Liver (tissue), 8 donors: ENCODE measurements at regions not wholly inside any gene's neighbourhood (a gene's known extent, or its start where the extent isn't known, plus 50 kb on each side); places are given as distances from the start of the nearest gene placed in this dataset.

Experiments
- DNase-seq: peaks from one replicate; pipeline ENCODE4 v3.0.0-alpha.2; 2017; ENCODE audit warnings: low spot score
- H3K27ac ChIP-seq, 2 donors: one replicate each; pipeline ENCODE4 v1.7.0; 2013; ENCODE audit warnings: inconsistent platforms in 2 of 2, low read length in 2 of 2, control low read depth in 1 of 2, low read depth in 1 of 2, mild to moderate bottlenecking in 1 of 2
- H3K27me3 ChIP-seq, 4 donors: one replicate each; pipeline versions ENCODE4 v1.6.1 to v1.7.0; 2013; ENCODE audit warnings: low read length in 3 of 4, inconsistent platforms in 1 of 4, mild to moderate bottlenecking in 1 of 4, moderate library complexity in 1 of 4; ENCODE audit not compliant: control insufficient read depth in 4 of 4, insufficient read depth in 4 of 4
- H3K36me3 ChIP-seq, 4 donors: one replicate each; pipeline versions ENCODE4 v1.6.1 to v1.7.0; 2013; ENCODE audit warnings: low read length in 3 of 4, mild to moderate bottlenecking in 3 of 4, low read depth in 1 of 4, moderate library complexity in 1 of 4; ENCODE audit not compliant: control insufficient read depth in 4 of 4, insufficient read depth in 3 of 4
- H3K4me1 ChIP-seq, 4 donors: one replicate each; pipeline versions ENCODE4 v1.6.1 to v1.7.0; 2013; ENCODE audit warnings: low read length in 3 of 4, mild to moderate bottlenecking in 3 of 4, moderate library complexity in 1 of 4; ENCODE audit not compliant: control insufficient read depth in 4 of 4, insufficient read depth in 4 of 4
- H3K4me3 ChIP-seq, 3 donors: one replicate each; pipeline versions ENCODE4 v1.6.1 to v1.7.0; 2013; ENCODE audit warnings: low read length in 3 of 3, control low read depth in 1 of 3, low read depth in 1 of 3, mild to moderate bottlenecking in 1 of 3
- H3K9ac ChIP-seq, 2 donors: one replicate each; pipeline ENCODE4 v1.7.0; 2013; ENCODE audit warnings: low read length in 2 of 2, mild to moderate bottlenecking in 2 of 2, moderate library complexity in 2 of 2, control low read depth in 1 of 2, low read depth in 1 of 2
- H3K9me3 ChIP-seq, 4 donors: one replicate each; pipeline versions ENCODE4 v1.6.1 to v1.7.0; 2013; ENCODE audit warnings: low read length in 3 of 4; ENCODE audit not compliant: control insufficient read depth in 4 of 4
- ATF3 ChIP-seq: IDR thresholded peaks from 2 replicates; pipeline ENCODE4 v1.6.1; 2016; ENCODE audit warnings: antibody characterized with exemption
- EGR1 ChIP-seq, 2 donors: IDR thresholded peaks; 2 replicates each; pipeline ENCODE4 v1.6.1; 2016 to 2018; ENCODE audit warnings: antibody characterized with exemption in 2 of 2, low read depth in 2 of 2
- FOXA1 ChIP-seq: IDR thresholded peaks from 2 replicates; pipeline ENCODE4 v1.6.1; 2016; ENCODE audit warnings: antibody characterized with exemption
- FOXA2 ChIP-seq: IDR thresholded peaks from 2 replicates; pipeline ENCODE4 v1.6.1; 2016; ENCODE audit warnings: antibody characterized with exemption
- GABPA ChIP-seq, 2 donors: IDR thresholded peaks in 1 of 2; conservative IDR thresholded peaks in 1 of 2; 2 replicates each; pipeline ENCODE4 v1.6.1; 2016; ENCODE audit warnings: antibody characterized with exemption in 2 of 2, mild to moderate bottlenecking in 1 of 2, moderate library complexity in 1 of 2
- HNF4A ChIP-seq, 2 donors: conservative IDR thresholded peaks; 2 replicates each; pipeline ENCODE4 v1.6.1; 2016; ENCODE audit warnings: antibody characterized with exemption in 2 of 2, mild to moderate bottlenecking in 2 of 2
- HNF4G ChIP-seq: IDR thresholded peaks from 2 replicates; pipeline ENCODE4 v1.6.1; 2016; ENCODE audit warnings: antibody characterized with exemption
- JUND ChIP-seq, 2 donors: IDR thresholded peaks; 2 replicates each; pipeline ENCODE4 v1.6.1; 2016; ENCODE audit warnings: antibody characterized with exemption in 2 of 2
- MAX ChIP-seq: IDR thresholded peaks from 2 replicates; pipeline ENCODE4 v1.6.1; 2016; ENCODE audit warnings: antibody characterized with exemption
- NR2F2 ChIP-seq: IDR thresholded peaks from 2 replicates; pipeline ENCODE4 v1.6.1; 2016; ENCODE audit warnings: antibody characterized with exemption
- RAD21 ChIP-seq, 2 donors: IDR thresholded peaks; 2 replicates each; pipeline ENCODE4 v1.6.1; 2016; ENCODE audit warnings: antibody characterized with exemption in 2 of 2, mild to moderate bottlenecking in 2 of 2
- REST ChIP-seq: IDR thresholded peaks from 2 replicates; pipeline ENCODE4 v1.6.1; 2016; ENCODE audit warnings: antibody characterized with exemption, mild to moderate bottlenecking
- RXRA ChIP-seq, 2 donors: IDR thresholded peaks; 2 replicates each; pipeline ENCODE4 v1.6.1; 2017 to 2018; ENCODE audit warnings: antibody characterized with exemption in 2 of 2, mild to moderate bottlenecking in 1 of 2
- SP1 ChIP-seq: IDR thresholded peaks from 2 replicates; pipeline ENCODE4 v1.6.1; 2018; ENCODE audit warnings: antibody characterized with exemption, mild to moderate bottlenecking
- TAF1 ChIP-seq: conservative IDR thresholded peaks from 2 replicates; pipeline ENCODE4 v1.6.1; 2016; ENCODE audit warnings: antibody characterized with exemption, mild to moderate bottlenecking
- YY1 ChIP-seq: IDR thresholded peaks from 2 replicates; pipeline ENCODE4 v1.6.1; 2016; ENCODE audit warnings: antibody characterized with exemption, mild to moderate bottlenecking
- ZBTB33 ChIP-seq: IDR thresholded peaks from 2 replicates; pipeline ENCODE4 v1.6.1; 2016; ENCODE audit warnings: antibody characterized with exemption
- WGBS: extraction: QIAGEN DNeasy Blood & Tissue Kit; methylation state at CpG from one replicate; pipeline ENCODE4 v1.1.7; 2013; 5-methylcytosine and 5-hydroxymethylcytosine counted together
- TF ChIP-seq, protein P1 (sequence below): fragments of 150-350 bp; IDR thresholded peaks from 2 replicates; pipeline ENCODE4 v1.5.1; 2017; ENCODE audit warnings: improper control_type of control experiment, low read depth, low read length; ENCODE audit not compliant: missing input control
- donor health status: healthy.
- donor health status: healthy.
- donor health status: healthy.
- donor health status: healthy.
- donor health status: healthy.

GRCh38 chr2:217065012-217065290 is 205.1 kb upstream of the TNP1 start:
- no peak overlapping the region for H3K9ac ChIP-seq
- no peaks in the 10 kb centered on the region for H3K36me3 ChIP-seq
- no peaks in the 10 kb centered on the region for H3K9me3 ChIP-seq
- peaks cover 0 to 4% (median under 1%) of the 10 kb centered on the region in 4 donors for H3K27me3 ChIP-seq
- no peak overlapping the region for H3K27ac ChIP-seq
- no peaks in the 10 kb centered on the region for H3K4me1 ChIP-seq
- TF ChIP-seq FOXA1 (no peak), YY1 (no peak), SP1 (no peak), GABPA (IDR thresholded peaks at IDR 0.05 in 1 of 2, conservative IDR thresholded peaks at IDR 0.05 in 1 of 2) (no peak), MAX (no peak), HNF4A (conservative IDR thresholded peaks at IDR 0.05) (no peak), JUND (IDR thresholded peaks at IDR 0.05) (no peak), FOXA2 (no peak), ATF3 (no peak), ZBTB33 (no peak), EGR1 (IDR thresholded peaks at IDR 0.05; ENCODE audit: low read depth in 2 of 2) (no peak), HNF4G (no peak), REST (no peak), NR2F2 (no peak), RXRA (IDR thresholded peaks at IDR 0.05) (no peak), RAD21 (IDR thresholded peaks at IDR 0.05) (no peak), TAF1 (no peak)
- TF ChIP-seq, protein P1, sequence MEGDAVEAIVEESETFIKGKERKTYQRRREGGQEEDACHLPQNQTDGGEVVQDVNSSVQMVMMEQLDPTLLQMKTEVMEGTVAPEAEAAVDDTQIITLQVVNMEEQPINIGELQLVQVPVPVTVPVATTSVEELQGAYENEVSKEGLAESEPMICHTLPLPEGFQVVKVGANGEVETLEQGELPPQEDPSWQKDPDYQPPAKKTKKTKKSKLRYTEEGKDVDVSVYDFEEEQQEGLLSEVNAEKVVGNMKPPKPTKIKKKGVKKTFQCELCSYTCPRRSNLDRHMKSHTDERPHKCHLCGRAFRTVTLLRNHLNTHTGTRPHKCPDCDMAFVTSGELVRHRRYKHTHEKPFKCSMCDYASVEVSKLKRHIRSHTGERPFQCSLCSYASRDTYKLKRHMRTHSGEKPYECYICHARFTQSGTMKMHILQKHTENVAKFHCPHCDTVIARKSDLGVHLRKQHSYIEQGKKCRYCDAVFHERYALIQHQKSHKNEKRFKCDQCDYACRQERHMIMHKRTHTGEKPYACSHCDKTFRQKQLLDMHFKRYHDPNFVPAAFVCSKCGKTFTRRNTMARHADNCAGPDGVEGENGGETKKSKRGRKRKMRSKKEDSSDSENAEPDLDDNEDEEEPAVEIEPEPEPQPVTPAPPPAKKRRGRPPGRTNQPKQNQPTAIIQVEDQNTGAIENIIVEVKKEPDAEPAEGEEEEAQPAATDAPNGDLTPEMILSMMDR = no peak
- no peak for DNase-seq
- H3K4me3 ChIP-seq = no peak overlapping the region
- WGBS = 73% methylated on average over 4 of the region's 4 CpGs
